PC-9 (cell line): ENCODE measurements at regions not wholly inside any gene's neighbourhood (a gene's known extent, or its start where the extent isn't known, plus 50 kb on each side); places are given as distances from the start of the nearest gene placed in this dataset.
A peak's percentile ranks its signal among the peaks of the same experiment; 100 is the strongest.

ENCODE experiments used
- BruUV-seq: library from RNA; stranded (reverse); fragments of 400-500 nt; replicated peaks from 2 replicates; lab custom pipeline; 2021; lab: Mats Ljungman, UMichigan
- CTCF ChIA-PET: fragments of 300-600 bp; sonication (Branson Sonifier 250); formaldehyde crosslinking; loops from one replicate; lab custom pipeline; 2022; ENCODE audit warnings: antibody characterized with exemption; lab: Charles Lee
- POLR2A ChIA-PET: fragments of 300-600 bp; sonication (Branson Sonifier 250); formaldehyde crosslinking; loops from one replicate; lab custom pipeline; 2022; ENCODE audit warnings: antibody characterized with exemption; ENCODE audit not compliant: unreplicated experiment; lab: Charles Lee
- DNase-seq, 2 experiments: peaks; one replicate each; pipeline versions ENCODE4 v3.0.0 to v3.0.0-alpha.2; 2015 to 2022; ENCODE audit warnings: mixed read lengths in 1 of 2
- H2AFZ ChIP-seq: fragments of 200-600 bp; sonication (generic); 2 replicates; pipeline ENCODE4 v1.8.1; 2017; ENCODE audit warnings: antibody characterized with exemption
- H3F3A ChIP-seq: fragments of 200-600 bp; sonication (generic); 2 replicates; pipeline ENCODE4 v1.8.1; 2017; ENCODE audit warnings: antibody characterized with exemption, mild to moderate bottlenecking, low read depth; ENCODE audit not compliant: insufficient read depth
- H3K27ac ChIP-seq: fragments of 200-600 bp; sonication (generic); 2 replicates; pipeline ENCODE4 v1.6.1; 2016; ENCODE audit warnings: mixed run types
- H3K27me3 ChIP-seq: fragments of 200-600 bp; sonication (generic); 2 replicates; pipeline ENCODE4 v1.6.1; 2016; ENCODE audit warnings: low read depth, mixed run types; ENCODE audit not compliant: insufficient read depth
- H3K36me3 ChIP-seq: fragments of 200-600 bp; sonication (generic); 2 replicates; pipeline ENCODE4 v1.6.1; 2016; ENCODE audit warnings: low read depth, mixed run types
- H3K4me1 ChIP-seq: fragments of 200-600 bp; sonication (generic); replicated peaks from 2 replicates; pipeline ENCODE4 v1.6.1; 2016; ENCODE audit warnings: mixed run types; ENCODE audit not compliant: insufficient read depth
- H3K4me2 ChIP-seq: fragments of 200-600 bp; sonication (generic); 2 replicates; pipeline ENCODE4 v1.6.1; 2017; ENCODE audit warnings: mixed run types
- H3K4me3 ChIP-seq: fragments of 200-600 bp; sonication (generic); 2 replicates; pipeline ENCODE4 v1.6.1; 2016; ENCODE audit warnings: mixed run types
- H3K79me2 ChIP-seq: fragments of 200-600 bp; sonication (generic); 2 replicates; pipeline ENCODE4 v1.6.1; 2017; ENCODE audit warnings: low read depth, mixed run types
- H3K9me2 ChIP-seq: fragments of 200-600 bp; sonication (generic); 2 replicates; pipeline ENCODE4 v1.8.1; 2017; ENCODE audit warnings: mild to moderate bottlenecking; ENCODE audit not compliant: insufficient read depth
- H3K9me3 ChIP-seq: fragments of 200-600 bp; sonication (generic); 2 replicates; pipeline ENCODE4 v1.8.1; 2016; ENCODE audit warnings: low read depth; ENCODE audit not compliant: insufficient read depth
- H4K20me1 ChIP-seq: fragments of 200-600 bp; sonication (generic); 2 replicates; pipeline ENCODE4 v1.8.1; 2017; ENCODE audit not compliant: insufficient read depth
- EZH2 ChIP-seq: fragments of 200-600 bp; sonication (generic); IDR thresholded peaks from 2 replicates; pipeline ENCODE4 v1.8.0; 2017; ENCODE audit warnings: antibody characterized with exemption, low read depth
- intact Hi-C: fragments of 100-400 bp; cut with micrococcal nuclease; formaldehyde crosslinking; loops from one replicate; pipeline ENCODE4 v1.10.0; 2022; ENCODE audit not compliant: unreplicated experiment
- TF ChIP-seq, protein P1 (sequence below): fragments of 200-600 bp; sonication (generic); conservative IDR thresholded peaks from 2 replicates; pipeline ENCODE4 v1.6.1; 2017; ENCODE audit warnings: mixed run types, antibody characterized with exemption, mild to moderate bottlenecking, moderate library complexity

DNA sequence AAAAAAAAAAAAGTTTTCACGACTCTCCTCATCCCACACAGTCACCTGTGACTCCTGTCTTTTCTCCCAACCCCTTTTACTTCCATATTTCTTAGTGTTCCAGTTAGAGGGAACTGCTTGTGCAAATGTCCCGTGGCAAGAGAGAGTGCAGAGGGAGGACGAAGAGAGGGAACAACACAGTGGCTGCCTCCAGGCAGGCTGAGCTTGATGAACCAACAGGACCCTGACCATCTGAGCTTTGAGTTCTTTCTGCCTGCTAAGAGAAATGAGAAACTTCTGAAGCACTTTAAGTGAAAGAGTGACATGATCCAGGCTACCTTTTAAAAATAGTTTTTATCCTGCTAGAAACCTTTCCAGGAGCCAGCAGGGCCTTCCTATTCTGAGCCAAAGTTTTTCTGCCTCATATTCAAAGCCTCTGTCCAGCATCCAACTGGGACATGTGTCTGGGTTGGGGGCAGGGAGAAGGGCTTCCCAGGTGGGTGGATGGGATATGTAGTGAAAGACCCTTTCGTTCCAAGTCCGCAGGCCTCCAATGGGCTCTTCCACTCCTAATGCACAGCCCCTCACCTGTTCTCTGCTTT is 239.9 kb downstream of the OPA1 start:
- H3K79me2 ChIP-seq = no peaks in the 10 kb centered on the region
- H2AFZ ChIP-seq = no peak overlapping the region
- H3K36me3 ChIP-seq = no peaks in the 10 kb centered on the region
- H3K4me3 ChIP-seq = no peak overlapping the region
- no peak for TF ChIP-seq EZH2
- TF ChIP-seq, protein P1, sequence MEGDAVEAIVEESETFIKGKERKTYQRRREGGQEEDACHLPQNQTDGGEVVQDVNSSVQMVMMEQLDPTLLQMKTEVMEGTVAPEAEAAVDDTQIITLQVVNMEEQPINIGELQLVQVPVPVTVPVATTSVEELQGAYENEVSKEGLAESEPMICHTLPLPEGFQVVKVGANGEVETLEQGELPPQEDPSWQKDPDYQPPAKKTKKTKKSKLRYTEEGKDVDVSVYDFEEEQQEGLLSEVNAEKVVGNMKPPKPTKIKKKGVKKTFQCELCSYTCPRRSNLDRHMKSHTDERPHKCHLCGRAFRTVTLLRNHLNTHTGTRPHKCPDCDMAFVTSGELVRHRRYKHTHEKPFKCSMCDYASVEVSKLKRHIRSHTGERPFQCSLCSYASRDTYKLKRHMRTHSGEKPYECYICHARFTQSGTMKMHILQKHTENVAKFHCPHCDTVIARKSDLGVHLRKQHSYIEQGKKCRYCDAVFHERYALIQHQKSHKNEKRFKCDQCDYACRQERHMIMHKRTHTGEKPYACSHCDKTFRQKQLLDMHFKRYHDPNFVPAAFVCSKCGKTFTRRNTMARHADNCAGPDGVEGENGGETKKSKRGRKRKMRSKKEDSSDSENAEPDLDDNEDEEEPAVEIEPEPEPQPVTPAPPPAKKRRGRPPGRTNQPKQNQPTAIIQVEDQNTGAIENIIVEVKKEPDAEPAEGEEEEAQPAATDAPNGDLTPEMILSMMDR = no peak
- ChIA-PET CTCF (interaction anchor here (2.2 kb wide), 1 partner anchor 51 kb away, joined by 7 read pairs; no protein-coding TSS in a partner anchor), POLR2A (interaction anchor here (0.6 kb wide), 1 partner anchor 973 kb away, joined by 3 read pairs; no protein-coding TSS in a partner anchor)
- intact Hi-C loops = loop anchor here (5.0 kb wide), 1 partner anchor 166 kb away; no protein-coding TSS in a partner anchor
- peaks cover 65% of the 10 kb centered on the region for H3F3A ChIP-seq
- H3K9me2 ChIP-seq = no peaks in the 10 kb centered on the region
- no peak for DNase-seq
- H3K27me3 ChIP-seq = no peaks in the 10 kb centered on the region
- BruUV-seq = no TSS peak
- H3K4me1 ChIP-seq = peaks cover 77% of the 10 kb centered on the region
- H3K9me3 ChIP-seq = no peaks in the 10 kb centered on the region
- peak overlapping the region; percentile 32; the same call in 1 of the 2 replicates for H3K4me2 ChIP-seq
- peak overlapping the region; percentile 96 for H3K27ac ChIP-seq
- H4K20me1 ChIP-seq = no peaks in the 10 kb centered on the region

DNA sequence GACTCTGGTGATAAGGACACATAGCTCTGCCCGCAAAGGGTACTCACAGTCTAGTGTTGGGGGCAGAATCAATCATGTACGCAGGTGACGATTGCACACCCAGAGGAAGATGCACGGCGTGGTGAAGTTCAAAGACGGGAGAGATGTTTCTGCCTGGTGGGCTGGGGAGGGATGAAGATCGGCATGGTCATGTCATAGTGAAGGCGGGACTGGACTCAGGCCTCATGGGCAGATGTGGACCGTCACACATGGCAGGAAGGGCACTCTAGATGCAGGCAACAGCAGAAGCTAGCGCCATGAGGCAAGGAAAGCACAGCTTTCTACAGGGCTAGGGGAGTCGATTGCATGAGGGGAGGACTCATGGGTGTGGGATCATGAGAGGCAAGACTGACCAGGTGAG is 240.6 kb downstream of the OPA1 start:
- ChIA-PET CTCF (interaction anchor here (0.6 to 2.2 kb wide), 2 partner anchors 52 to 278 kb away, joined by 3 to 7 read pairs; no protein-coding TSS in a partner anchor), POLR2A (interaction anchor here (0.6 kb wide), 2 partner anchors 302 to 973 kb away, joined by 3 read pairs; no protein-coding TSS in a partner anchor)
- Histone ChIP-seq H3K9me2 (no peaks in the 10 kb centered on the region), H3K9me3 (no peaks in the 10 kb centered on the region), H3K4me2 (peak overlapping the region; percentile 35; the same call in 1 of the 2 replicates), H3K27ac (peak overlapping the region; percentile 96), H2AFZ (no peak overlapping the region), H3K4me3 (no peak overlapping the region), H3K4me1 (peaks cover 71% of the 10 kb centered on the region), H4K20me1 (no peaks in the 10 kb centered on the region), H3F3A (peaks cover 61% of the 10 kb centered on the region), H3K36me3 (no peaks in the 10 kb centered on the region), H3K27me3 (no peaks in the 10 kb centered on the region), H3K79me2 (no peaks in the 10 kb centered on the region)
- no peak for DNase-seq
- TF ChIP-seq EZH2 = no peak
- TF ChIP-seq, protein P1 = no peak
- intact Hi-C loops = loop anchor here (5.0 kb wide), 1 partner anchor 166 kb away; no protein-coding TSS in a partner anchor
- BruUV-seq = no TSS peak

DNA sequence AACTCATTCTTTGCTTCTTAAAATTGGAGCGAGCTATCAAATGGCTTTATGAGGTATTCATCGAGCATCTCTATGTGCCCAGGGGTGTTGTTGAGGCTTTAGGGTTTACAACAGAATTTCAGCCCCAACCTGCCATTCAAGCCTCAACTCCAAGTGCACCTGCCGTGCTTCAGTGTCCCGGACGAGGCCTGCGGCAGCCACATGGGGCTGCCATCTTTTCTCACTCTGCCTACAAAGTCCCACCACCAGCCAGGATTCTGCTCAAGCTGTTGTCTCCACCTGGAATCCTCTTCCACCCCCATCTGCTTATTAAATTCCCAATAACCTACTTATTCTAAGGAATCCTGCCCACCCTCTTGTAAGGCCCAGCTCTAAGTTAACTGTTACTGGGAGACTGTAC is 242.4 kb downstream of the OPA1 start:
- H3F3A ChIP-seq = peaks cover 53% of the 10 kb centered on the region
- ChIA-PET CTCF (no interaction called here), POLR2A (interaction anchor here (0.6 kb wide), 2 partner anchors 43 to 44 kb away, joined by 3 to 8 read pairs; no protein-coding TSS in a partner anchor)
- H2AFZ ChIP-seq = no peak overlapping the region
- no peaks in the 10 kb centered on the region for H3K27me3 ChIP-seq
- H3K4me2 ChIP-seq = 0 out of 2 replicates have a peak overlapping the region, but pooled peaks have one; percentile 35
- intact Hi-C loops = loop anchor here (2.0 kb wide), 2 partner anchors 19 to 479 kb away; no protein-coding TSS in a partner anchor
- H4K20me1 ChIP-seq = no peaks in the 10 kb centered on the region
- no peak for DNase-seq
- H3K9me2 ChIP-seq = no peaks in the 10 kb centered on the region
- H3K79me2 ChIP-seq = no peaks in the 10 kb centered on the region
- BruUV-seq = no TSS peak
- H3K9me3 ChIP-seq = no peaks in the 10 kb centered on the region
- H3K27ac ChIP-seq = peak overlapping the region; percentile 96
- no peak overlapping the region for H3K4me3 ChIP-seq
- no peak for TF ChIP-seq EZH2
- TF ChIP-seq, protein P1 = no peak
- peaks cover 61% of the 10 kb centered on the region for H3K4me1 ChIP-seq
- H3K36me3 ChIP-seq = no peaks in the 10 kb centered on the region
